H9 (cell line): ENCODE measurements at regions not wholly inside any gene's neighbourhood (a gene's known extent, or its start where the extent isn't known, plus 50 kb on each side); places are given as distances from the start of the nearest gene placed in this dataset.

Experiments
- DNase-seq: peaks from one replicate; pipeline ENCODE4 v3.0.0-alpha.2; 2017
- H2AFZ ChIP-seq: one replicate; pipeline ENCODE4 v1.6.1; 2013; ENCODE audit warnings: mild to moderate bottlenecking, low read length, control low read depth, moderate library complexity
- H2AK5ac ChIP-seq: 2 replicates; pipeline ENCODE4 v1.6.1; 2013; ENCODE audit warnings: low read length, control low read depth, mixed read lengths; ENCODE audit not compliant: insufficient read length
- H2BK120ac ChIP-seq: one replicate; pipeline ENCODE4 v1.6.1; 2013; ENCODE audit warnings: low read depth, mild to moderate bottlenecking, low read length, control low read depth, inconsistent platforms; ENCODE audit not compliant: poor library complexity, severe bottlenecking
- H2BK12ac ChIP-seq: 2 replicates; pipeline ENCODE4 v1.6.1; 2013; ENCODE audit warnings: low read length, control low read depth, mixed read lengths, low read depth; ENCODE audit not compliant: insufficient read length
- H2BK15ac ChIP-seq: 2 replicates; pipeline ENCODE4 v1.6.1; 2013; ENCODE audit warnings: low read depth, low read length, control low read depth
- H2BK20ac ChIP-seq: one replicate; pipeline ENCODE4 v1.6.1; 2013; ENCODE audit warnings: low read depth, mild to moderate bottlenecking, low read length, control low read depth, inconsistent platforms; ENCODE audit not compliant: poor library complexity, severe bottlenecking
- H2BK5ac ChIP-seq: 2 replicates; pipeline ENCODE4 v1.6.1; 2013; ENCODE audit warnings: low read length, control low read depth, mixed read lengths; ENCODE audit not compliant: insufficient read length
- H3K14ac ChIP-seq: 2 replicates; pipeline ENCODE4 v1.6.1; 2013; ENCODE audit warnings: low read length, control low read depth; ENCODE audit not compliant: insufficient read depth
- H3K18ac ChIP-seq: 2 replicates; pipeline ENCODE4 v1.6.1; 2013; ENCODE audit warnings: low read depth, mild to moderate bottlenecking, mixed read lengths, low read length, control low read depth; ENCODE audit not compliant: insufficient read length
- H3K23ac ChIP-seq: 2 replicates; pipeline ENCODE4 v1.6.1; 2013; ENCODE audit warnings: low read length, control low read depth, mixed read lengths, low read depth; ENCODE audit not compliant: insufficient read length
- H3K23me2 ChIP-seq: 2 replicates; pipeline ENCODE4 v1.6.1; 2013; ENCODE audit warnings: low read depth, mild to moderate bottlenecking, mixed read lengths, low read length, control low read depth; ENCODE audit not compliant: insufficient read length, poor library complexity, severe bottlenecking
- H3K27ac ChIP-seq: 2 replicates; pipeline ENCODE4 v1.5.1; 2013; ENCODE audit warnings: low read length, control low read depth, mixed read lengths, low read depth; ENCODE audit not compliant: insufficient read length
- H3K27me3 ChIP-seq: 2 replicates; pipeline ENCODE4 v1.6.1; 2013; ENCODE audit warnings: low read length, control low read depth, inconsistent platforms; ENCODE audit not compliant: insufficient read depth
- H3K4ac ChIP-seq: 2 replicates; pipeline ENCODE4 v1.6.1; 2013; ENCODE audit warnings: low read depth, mild to moderate bottlenecking, control low read depth, inconsistent platforms, low read length, moderate library complexity
- H3K4me1 ChIP-seq: 2 replicates; pipeline ENCODE4 v1.6.1; 2013; ENCODE audit warnings: low read length, control low read depth, inconsistent platforms; ENCODE audit not compliant: insufficient read depth
- H3K4me2 ChIP-seq: 2 replicates; pipeline ENCODE4 v1.6.1; 2013; ENCODE audit warnings: low read length, control low read depth, mixed read lengths; ENCODE audit not compliant: insufficient read length, insufficient read depth
- H3K56ac ChIP-seq: 2 replicates; pipeline ENCODE4 v1.6.1; 2013; ENCODE audit warnings: low read depth, mild to moderate bottlenecking, mixed read lengths, low read length, control low read depth; ENCODE audit not compliant: insufficient read length
- H3K79me1 ChIP-seq: 2 replicates; pipeline ENCODE4 v1.6.1; 2013; ENCODE audit warnings: low read depth, mild to moderate bottlenecking, moderate library complexity, low read length, control low read depth, inconsistent platforms; ENCODE audit not compliant: insufficient read depth, poor library complexity, severe bottlenecking
- H3K79me2 ChIP-seq: 2 replicates; pipeline ENCODE4 v1.6.1; 2013; ENCODE audit warnings: low read length, control low read depth, inconsistent platforms; ENCODE audit not compliant: insufficient read depth
- H3K9ac ChIP-seq: 2 replicates; pipeline ENCODE4 v1.6.1; 2013; ENCODE audit warnings: low read length, control low read depth, mixed read lengths; ENCODE audit not compliant: insufficient read length; ENCODE audit errors: extremely low read depth
- H3K9me3 ChIP-seq: one replicate; pipeline ENCODE4 v1.6.1; 2013; ENCODE audit warnings: low read depth, low read length, inconsistent platforms; ENCODE audit not compliant: control insufficient read depth
- H3T11ph ChIP-seq: one replicate; pipeline ENCODE4 v1.6.1; 2013; ENCODE audit warnings: mild to moderate bottlenecking, low read length, control low read depth, inconsistent platforms
- H4K20me1 ChIP-seq: one replicate; pipeline ENCODE4 v1.6.1; 2013; ENCODE audit not compliant: control insufficient read depth, insufficient read length, insufficient read depth
- H4K5ac ChIP-seq: 2 replicates; pipeline ENCODE4 v1.6.1; 2013; ENCODE audit warnings: low read depth, mild to moderate bottlenecking, mixed read lengths, low read length, control low read depth; ENCODE audit not compliant: insufficient read length
- H4K8ac ChIP-seq: replicated peaks from 2 replicates; pipeline ENCODE4 v1.6.1; 2013; ENCODE audit warnings: low read length, control low read depth, mixed read lengths, low read depth; ENCODE audit not compliant: insufficient read length
- H4K91ac ChIP-seq: 2 replicates; pipeline ENCODE4 v1.6.1; 2013; ENCODE audit warnings: low read depth, mild to moderate bottlenecking, moderate library complexity, mixed read lengths, low read length, control low read depth; ENCODE audit not compliant: insufficient read length
- H3K27ac Mint-ChIP-seq, 3 experiments: 2 replicates in 2 of 3; 3 replicates in 1 of 3; pipeline ENCODE4 v1.8.0; 2020 to 2021; ENCODE audit warnings: mixed read lengths in 3 of 3, mild to moderate bottlenecking in 1 of 3, moderate library complexity in 1 of 3
- H3K27me3 Mint-ChIP-seq: 2 replicates; pipeline ENCODE4 v1.8.0; 2021; ENCODE audit warnings: low read depth, mild to moderate bottlenecking, moderate library complexity, mixed read lengths
- H3K36me3 Mint-ChIP-seq, 3 experiments: 2 replicates in 2 of 3; 3 replicates in 1 of 3; pipeline ENCODE4 v1.8.0; 2020 to 2021; ENCODE audit warnings: low read depth in 3 of 3, mixed read lengths in 3 of 3; ENCODE audit not compliant: insufficient read depth in 1 of 3
- H3K4me1 Mint-ChIP-seq, 2 experiments: 2 replicates each; pipeline ENCODE4 v1.8.0; 2020; ENCODE audit warnings: mixed read lengths in 2 of 2
- H3K4me3 Mint-ChIP-seq, 2 experiments: 2 replicates in 1 of 2; 3 replicates in 1 of 2; pipeline ENCODE4 v1.8.0; 2020 to 2021; ENCODE audit warnings: mild to moderate bottlenecking in 2 of 2, mixed read lengths in 2 of 2, moderate library complexity in 1 of 2
- H3K9me3 Mint-ChIP-seq, 2 experiments: 2 replicates in 1 of 2; 3 replicates in 1 of 2; pipeline ENCODE4 v1.8.0; 2020; ENCODE audit warnings: mild to moderate bottlenecking in 2 of 2, mixed read lengths in 2 of 2, moderate library complexity in 1 of 2
- CTCF ChIP-seq: fragments of 200-600 bp; sonication (generic); conservative IDR thresholded peaks from 3 replicates; pipeline ENCODE4 v1.8.0; 2021; ENCODE audit warnings: antibody characterized with exemption, mild to moderate bottlenecking
- WGBS: extraction: QIAGEN DNeasy Blood & Tissue Kit; methylation state at CpG from one replicate; pipeline ENCODE4 v1.1.7; 2013; ENCODE audit warnings: missing lambda C conversion rate, low lambda C conversion rate, mixed read lengths; ENCODE audit not compliant: insufficient read length; ENCODE audit errors: extremely low coverage; 5-methylcytosine and 5-hydroxymethylcytosine counted together

- Mint-ChIP-seq H3K27ac (peak overlapping the region in 1 of 3 experiments; percentile 87; a peak in 3 of 7 replicates), H3K9me3 (no peaks in the 10 kb centered on the region; a peak in 1 of 5 replicates), H3K4me3 (no peak overlapping the region), H3K4me1 (peaks cover 4 to 7% of the 10 kb centered on the region in 2 experiments; a peak in 3 of 4 replicates), H3K27me3 (no peaks in the 10 kb centered on the region; the same call in 1 of the 2 replicates), H3K36me3 (no peaks in the 10 kb centered on the region)
- H4K20me1 ChIP-seq: no peaks in the 10 kb centered on the region
- no peak overlapping the region for H3T11ph ChIP-seq
- H2BK20ac ChIP-seq: no peak overlapping the region
- H3K27ac ChIP-seq: no peak overlapping the region
- H2BK15ac ChIP-seq: no peak overlapping the region
- no peak overlapping the region for H2AK5ac ChIP-seq
- no peaks in the 10 kb centered on the region for H3K4me1 ChIP-seq
- H3K18ac ChIP-seq: no peak overlapping the region
- no peaks in the 10 kb centered on the region for H3K23me2 ChIP-seq
- no peak overlapping the region for H3K9ac ChIP-seq
- no peak overlapping the region for H2BK120ac ChIP-seq
- DNase-seq: no peak
- no peaks in the 10 kb centered on the region for H3K9me3 ChIP-seq
- H3K79me1 ChIP-seq: no peaks in the 10 kb centered on the region
- no peak overlapping the region for H3K4me2 ChIP-seq
- no peak overlapping the region for H3K4ac ChIP-seq
- WGBS: no CpG with 5 or more reads among the region's 5 CpGs
- H3K56ac ChIP-seq: no peak overlapping the region
- no peak overlapping the region for H2BK5ac ChIP-seq
- no peak overlapping the region for H4K5ac ChIP-seq
- H3K79me2 ChIP-seq: no peaks in the 10 kb centered on the region
- H2AFZ ChIP-seq: no peak overlapping the region
- H3K27me3 ChIP-seq: no peaks in the 10 kb centered on the region
- H3K23ac ChIP-seq: no peak overlapping the region
- no peak overlapping the region for H3K14ac ChIP-seq
- no peak for TF ChIP-seq CTCF
- no peak overlapping the region for H4K8ac ChIP-seq
- no peak overlapping the region for H4K91ac ChIP-seq
- no peak overlapping the region for H2BK12ac ChIP-seq
Observed at GRCh38 chr6:102717737-102718456, 1324.4 kb downstream of the GRIK2 start.
